ENCODE measurements at regions not wholly inside any gene's neighbourhood (a gene's known extent, or its start where the extent isn't known, plus 50 kb on each side); places are given as distances from the start of the nearest gene placed in this dataset.
A peak's percentile ranks its signal among the peaks of the same experiment; 100 is the strongest.

GRCh38 chr3:40869013-40869412 lies 330.3 kb upstream of the CTNNB1 start:
- no peaks in the 10 kb centered on the region for H3K36me3 ChIP-seq (ENCODE audit: insufficient read depth, low read length)
- ATAC-seq (ENCODE audit: insufficient read depth, low read depth), result no peak
- H3K9ac ChIP-seq (ENCODE audit: low read depth, low read length), result no peak overlapping the region
- H3K4me3 ChIP-seq (ENCODE audit: low read depth in 1 of 2, low read length in 2 of 2), result no peak overlapping the region
- H3K9me3 ChIP-seq (ENCODE audit: insufficient read depth, low read length, severe bottlenecking), result no peaks in the 10 kb centered on the region
- H3K27ac ChIP-seq (ENCODE audit: low read length), result no peak overlapping the region
- H4K20me1 ChIP-seq (ENCODE audit: insufficient read depth, low read length), result no peaks in the 10 kb centered on the region
- H3K4me1 ChIP-seq (ENCODE audit: insufficient read depth, low read length), result no peaks in the 10 kb centered on the region
- no peaks in the 10 kb centered on the region for H3K79me2 ChIP-seq (ENCODE audit: insufficient read depth, low read length)
- H3K27me3 ChIP-seq (ENCODE audit: insufficient read depth, low read length, poor library complexity), result no peaks in the 10 kb centered on the region
- DNase-seq, result no peak
- H3K4me2 ChIP-seq (ENCODE audit: insufficient read depth, low read length), result no peak overlapping the region
- H2AFZ ChIP-seq (ENCODE audit: low read depth, low read length), result no peak overlapping the region
- TF ChIP-seq CTCF (IDR thresholded peaks at IDR 0.05; ENCODE audit: borderline replicate concordance, extremely low read depth, low read length, poor library complexity, severe bottlenecking) (no peak), EZH2 (IDR thresholded peaks at IDR 0.05; ENCODE audit: borderline replicate concordance, low read depth, low read length, severe bottlenecking) (no peak)

DNA sequence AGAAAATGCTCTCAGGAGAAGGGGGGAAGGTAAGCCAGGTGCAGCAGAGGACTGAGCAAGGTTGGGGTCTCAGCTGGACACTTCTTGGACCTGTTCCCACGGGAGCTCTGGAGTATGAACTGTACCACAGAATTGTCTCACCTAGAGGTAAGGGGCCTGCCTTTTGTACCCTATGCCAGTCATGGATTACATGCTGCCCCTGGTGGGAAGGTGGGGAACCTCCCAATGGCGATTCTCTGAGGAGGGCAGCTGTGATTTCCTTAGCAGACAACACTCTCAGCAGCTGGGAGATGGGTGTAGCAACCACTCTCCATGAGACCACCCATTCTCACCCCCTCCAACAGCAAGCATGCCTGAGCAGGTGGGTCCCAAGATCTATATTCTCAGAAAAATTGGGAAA lies 329.4 kb upstream of the CTNNB1 start:
- Histone ChIP-seq H3K27me3 (ENCODE audit: insufficient read depth, low read length, poor library complexity) (no peaks in the 10 kb centered on the region), H3K4me2 (ENCODE audit: insufficient read depth, low read length) (no peak overlapping the region), H2AFZ (ENCODE audit: low read depth, low read length) (no peak overlapping the region), H3K27ac (ENCODE audit: low read length) (no peak overlapping the region), H3K36me3 (ENCODE audit: insufficient read depth, low read length) (no peaks in the 10 kb centered on the region), H3K9me3 (ENCODE audit: insufficient read depth, low read length, severe bottlenecking) (no peaks in the 10 kb centered on the region), H3K79me2 (ENCODE audit: insufficient read depth, low read length) (no peaks in the 10 kb centered on the region), H3K9ac (ENCODE audit: low read depth, low read length) (no peak overlapping the region), H3K4me1 (ENCODE audit: insufficient read depth, low read length) (no peaks in the 10 kb centered on the region), H3K4me3 (ENCODE audit: low read depth in 1 of 2, low read length in 2 of 2) (no peak overlapping the region), H4K20me1 (ENCODE audit: insufficient read depth, low read length) (no peaks in the 10 kb centered on the region)
- TF ChIP-seq CTCF (IDR thresholded peaks at IDR 0.05; ENCODE audit: borderline replicate concordance, extremely low read depth, low read length, poor library complexity, severe bottlenecking), result peak; percentile 10
- no peak for TF ChIP-seq EZH2 (IDR thresholded peaks at IDR 0.05; ENCODE audit: borderline replicate concordance, low read depth, low read length, severe bottlenecking)
- DNase-seq, result no peak
- ATAC-seq (ENCODE audit: insufficient read depth, low read depth), result no peak

GRCh38 chr3:40871394-40871793 lies 327.9 kb upstream of the CTNNB1 start:
- ATAC-seq (ENCODE audit: insufficient read depth, low read depth) (no peak), DNase-seq (no peak)
- no peaks in the 10 kb centered on the region for H3K27me3 ChIP-seq (ENCODE audit: insufficient read depth, low read length, poor library complexity)
- no peaks in the 10 kb centered on the region for H3K36me3 ChIP-seq (ENCODE audit: insufficient read depth, low read length)
- H2AFZ ChIP-seq (ENCODE audit: low read depth, low read length), result no peak overlapping the region
- TF ChIP-seq CTCF (IDR thresholded peaks at IDR 0.05; ENCODE audit: borderline replicate concordance, extremely low read depth, low read length, poor library complexity, severe bottlenecking), result no peak
- TF ChIP-seq EZH2 (IDR thresholded peaks at IDR 0.05; ENCODE audit: borderline replicate concordance, low read depth, low read length, severe bottlenecking), result no peak
- no peaks in the 10 kb centered on the region for H3K4me1 ChIP-seq (ENCODE audit: insufficient read depth, low read length)
- H4K20me1 ChIP-seq (ENCODE audit: insufficient read depth, low read length), result no peaks in the 10 kb centered on the region
- H3K9ac ChIP-seq (ENCODE audit: low read depth, low read length), result no peak overlapping the region
- H3K27ac ChIP-seq (ENCODE audit: low read length), result no peak overlapping the region
- H3K4me2 ChIP-seq (ENCODE audit: insufficient read depth, low read length), result no peak overlapping the region
- H3K79me2 ChIP-seq (ENCODE audit: insufficient read depth, low read length), result no peaks in the 10 kb centered on the region
- no peaks in the 10 kb centered on the region for H3K9me3 ChIP-seq (ENCODE audit: insufficient read depth, low read length, severe bottlenecking)
- no peak overlapping the region for H3K4me3 ChIP-seq (ENCODE audit: low read depth in 1 of 2, low read length in 2 of 2)

Data from DND-41 (cell line).